ENCODE measurements at regions not wholly inside any gene's neighbourhood (a gene's known extent, or its start where the extent isn't known, plus 50 kb on each side); places are given as distances from the start of the nearest gene placed in this dataset.

GRCh38 chr9:109707355-109707754, 72.6 kb upstream of the PALM2AKAP2 start:
- DNase-seq (ENCODE audit: low read depth in 1 of 2, low spot score in 1 of 2): peak in 1 of 2 experiments; percentile 42
- no peak for TF ChIP-seq JUND (IDR thresholded peaks at IDR 0.05; ENCODE audit: low read depth)
- in situ Hi-C loops (cut with HindIII; ENCODE audit: low pct_unique_long_range_greater_than_20kb, low sequenced_read_pairs): no loop called here

- in situ Hi-C loops (cut with HindIII; ENCODE audit: low pct_unique_long_range_greater_than_20kb, low sequenced_read_pairs): no loop called here
- DNase-seq (ENCODE audit: low read depth in 1 of 2, low spot score in 1 of 2): no peak
- TF ChIP-seq JUND (IDR thresholded peaks at IDR 0.05; ENCODE audit: low read depth): no peak
Measured at GRCh38 chr9:109708451-109708945, 71.5 kb upstream of the PALM2AKAP2 start.

GRCh38 chr9:109709866-109710265, 70.1 kb upstream of the PALM2AKAP2 start:
- in situ Hi-C loops (cut with HindIII; ENCODE audit: low pct_unique_long_range_greater_than_20kb, low sequenced_read_pairs): no loop called here
- DNase-seq (ENCODE audit: low read depth in 1 of 2, low spot score in 1 of 2): peak in 1 of 2 experiments; percentile 56
- TF ChIP-seq JUND (IDR thresholded peaks at IDR 0.05; ENCODE audit: low read depth): no peak

- no peak for DNase-seq (ENCODE audit: low read depth in 1 of 2, low spot score in 1 of 2)
- in situ Hi-C loops (cut with HindIII; ENCODE audit: low pct_unique_long_range_greater_than_20kb, low sequenced_read_pairs): no loop called here
- TF ChIP-seq JUND (IDR thresholded peaks at IDR 0.05; ENCODE audit: low read depth): no peak
Measured at GRCh38 chr9:109710830-109711229, 69.2 kb upstream of the PALM2AKAP2 start.

- TF ChIP-seq JUND (IDR thresholded peaks at IDR 0.05; ENCODE audit: low read depth): no peak
- in situ Hi-C loops (cut with HindIII; ENCODE audit: low pct_unique_long_range_greater_than_20kb, low sequenced_read_pairs): no loop called here
- DNase-seq (ENCODE audit: low read depth in 1 of 2, low spot score in 1 of 2): no peak
Measured at GRCh38 chr9:109715344-109715743, 64.7 kb upstream of the PALM2AKAP2 start.

- no peak for DNase-seq (ENCODE audit: low read depth in 1 of 2, low spot score in 1 of 2)
- TF ChIP-seq JUND (IDR thresholded peaks at IDR 0.05; ENCODE audit: low read depth): no peak
- in situ Hi-C loops (cut with HindIII; ENCODE audit: low pct_unique_long_range_greater_than_20kb, low sequenced_read_pairs): no loop called here
Measured at GRCh38 chr9:109716631-109717030, 63.4 kb upstream of the PALM2AKAP2 start.

GRCh38 chr9:109717342-109717741, 62.7 kb upstream of the PALM2AKAP2 start:
- in situ Hi-C loops (cut with HindIII; ENCODE audit: low pct_unique_long_range_greater_than_20kb, low sequenced_read_pairs): no loop called here
- no peak for DNase-seq (ENCODE audit: low read depth in 1 of 2, low spot score in 1 of 2)
- TF ChIP-seq JUND (IDR thresholded peaks at IDR 0.05; ENCODE audit: low read depth): no peak

- no peak for DNase-seq (ENCODE audit: low read depth in 1 of 2, low spot score in 1 of 2)
- in situ Hi-C loops (cut with HindIII; ENCODE audit: low pct_unique_long_range_greater_than_20kb, low sequenced_read_pairs): no loop called here
- no peak for TF ChIP-seq JUND (IDR thresholded peaks at IDR 0.05; ENCODE audit: low read depth)
Measured at GRCh38 chr9:109718861-109719260, 61.1 kb upstream of the PALM2AKAP2 start.

- TF ChIP-seq JUND (IDR thresholded peaks at IDR 0.05; ENCODE audit: low read depth): no peak
- no peak for DNase-seq (ENCODE audit: low read depth in 1 of 2, low spot score in 1 of 2)
- in situ Hi-C loops (cut with HindIII; ENCODE audit: low pct_unique_long_range_greater_than_20kb, low sequenced_read_pairs): no loop called here
Measured at GRCh38 chr9:109721001-109721400, 59.0 kb upstream of the PALM2AKAP2 start.

- no peak for DNase-seq (ENCODE audit: low read depth in 1 of 2, low spot score in 1 of 2)
- in situ Hi-C loops (cut with HindIII; ENCODE audit: low pct_unique_long_range_greater_than_20kb, low sequenced_read_pairs): no loop called here
- TF ChIP-seq JUND (IDR thresholded peaks at IDR 0.05; ENCODE audit: low read depth): no peak
Measured at GRCh38 chr9:109722007-109722406, 58.0 kb upstream of the PALM2AKAP2 start.

- in situ Hi-C loops (cut with HindIII; ENCODE audit: low pct_unique_long_range_greater_than_20kb, low sequenced_read_pairs): no loop called here
- no peak for DNase-seq (ENCODE audit: low read depth in 1 of 2, low spot score in 1 of 2)
- TF ChIP-seq JUND (IDR thresholded peaks at IDR 0.05; ENCODE audit: low read depth): no peak
Measured at GRCh38 chr9:109723781-109724180, 56.2 kb upstream of the PALM2AKAP2 start.

GRCh38 chr9:109725460-109725859, 54.5 kb upstream of the PALM2AKAP2 start:
- no peak for DNase-seq (ENCODE audit: low read depth in 1 of 2, low spot score in 1 of 2)
- in situ Hi-C loops (cut with HindIII; ENCODE audit: low pct_unique_long_range_greater_than_20kb, low sequenced_read_pairs): no loop called here
- TF ChIP-seq JUND (IDR thresholded peaks at IDR 0.05; ENCODE audit: low read depth): no peak

GRCh38 chr9:109726119-109726518, 53.9 kb upstream of the PALM2AKAP2 start:
- no peak for DNase-seq (ENCODE audit: low read depth in 1 of 2, low spot score in 1 of 2)
- no peak for TF ChIP-seq JUND (IDR thresholded peaks at IDR 0.05; ENCODE audit: low read depth)
- in situ Hi-C loops (cut with HindIII; ENCODE audit: low pct_unique_long_range_greater_than_20kb, low sequenced_read_pairs): no loop called here

- no peak for TF ChIP-seq JUND (IDR thresholded peaks at IDR 0.05; ENCODE audit: low read depth)
- in situ Hi-C loops (cut with HindIII; ENCODE audit: low pct_unique_long_range_greater_than_20kb, low sequenced_read_pairs): no loop called here
Measured at GRCh38 chr9:109728686-109729300, 51.2 kb upstream of the PALM2AKAP2 start.

More at GRCh38 chr9:109728686-109729300, 51.2 kb upstream of the PALM2AKAP2 start:
- DNase-seq (ENCODE audit: low read depth in 1 of 2, low spot score in 1 of 2): no peak
